ENCODE measurements at regions not wholly inside any gene's neighbourhood (a gene's known extent, or its start where the extent isn't known, plus 50 kb on each side); places are given as distances from the start of the nearest gene placed in this dataset.

- TF ChIP-seq CTCF (conservative IDR thresholded peaks at IDR 0.05; ENCODE audit: low read depth, low read length): no peak
- TF ChIP-seq POLR2A (IDR thresholded peaks at IDR 0.05; ENCODE audit: low read depth, low read length): no peak
- TF ChIP-seq FOS (IDR thresholded peaks at IDR 0.05; ENCODE audit: low read depth, low read length): no peak
- TF ChIP-seq CHD1 (IDR thresholded peaks at IDR 0.05; ENCODE audit: low read depth, low read length): no peak
- TF ChIP-seq MAFK (IDR thresholded peaks at IDR 0.05; ENCODE audit: low read depth, low read length): no peak
- no peak for TF ChIP-seq CEBPB (IDR thresholded peaks at IDR 0.05; ENCODE audit: low read depth, low read length)
- TF ChIP-seq MAZ (IDR thresholded peaks at IDR 0.05; ENCODE audit: borderline replicate concordance, low read depth, low read length): no peak
Observed at GRCh38 chr5:171714851-171715250, 70.8 kb upstream of the SMIM23 start.
